ENCODE measurements at regions not wholly inside any gene's neighbourhood (a gene's known extent, or its start where the extent isn't known, plus 50 kb on each side); places are given as distances from the start of the nearest gene placed in this dataset.
"Not testable (repeated sequence)": the region's sequence is repeated elsewhere in the genome, so short reads cannot be mapped to it uniquely, and the experiment has no call there.

GRCh38 chr2:126050991-126051736 lies 604.8 kb upstream of the GYPC start:
- ATAC-seq (ENCODE audit: low read depth), result no peak
- no peak for DNase-seq
- Mint-ChIP-seq H3K4me3 (no peak overlapping the region), H3K36me3 (no peaks in the 10 kb centered on the region), H3K4me1 (no peaks in the 10 kb centered on the region), H3K9me3 (peaks cover 9% of the 10 kb centered on the region), H3K27me3 (no peaks in the 10 kb centered on the region), H3K27ac (no peak overlapping the region)
- POLR2A ChIA-PET, result no interaction called here

- H3K27me3 Mint-ChIP-seq; ATAC-seq (ENCODE audit: low read depth); H3K4me3 Mint-ChIP-seq; H3K4me1 Mint-ChIP-seq; H3K36me3 Mint-ChIP-seq; DNase-seq; POLR2A ChIA-PET; H3K27ac Mint-ChIP-seq; H3K9me3 Mint-ChIP-seq: not testable (repeated sequence)
These were observed 604.2 kb upstream of the GYPC start for GRCh38 chr2:126051737-126052240.

- no peak overlapping the region for H3K27ac Mint-ChIP-seq
- no peak overlapping the region for H3K4me3 Mint-ChIP-seq
- no peaks in the 10 kb centered on the region for H3K36me3 Mint-ChIP-seq
- no peak for DNase-seq
- H3K27me3 Mint-ChIP-seq, result no peaks in the 10 kb centered on the region
- POLR2A ChIA-PET, result no interaction called here
- no peaks in the 10 kb centered on the region for H3K4me1 Mint-ChIP-seq
- no peak for ATAC-seq (ENCODE audit: low read depth)
- H3K9me3 Mint-ChIP-seq, result peaks cover 11% of the 10 kb centered on the region
These were observed 596.6 kb upstream of the GYPC start for GRCh38 chr2:126059379-126059778.

- H3K4me1 Mint-ChIP-seq, result no peaks in the 10 kb centered on the region
- no peak overlapping the region for H3K4me3 Mint-ChIP-seq
- H3K27me3 Mint-ChIP-seq, result no peaks in the 10 kb centered on the region
- ATAC-seq (ENCODE audit: low read depth), result no peak
- H3K9me3 Mint-ChIP-seq, result no peaks in the 10 kb centered on the region
- POLR2A ChIA-PET, result no interaction called here
- H3K27ac Mint-ChIP-seq, result no peak overlapping the region
- no peak for DNase-seq
- no peaks in the 10 kb centered on the region for H3K36me3 Mint-ChIP-seq
These were observed 570.8 kb upstream of the GYPC start for GRCh38 chr2:126085011-126085795.

GRCh38 chr2:126100962-126101361 lies 555.0 kb upstream of the GYPC start:
- DNase-seq (no peak), ATAC-seq (ENCODE audit: low read depth) (no peak)
- H3K9me3 Mint-ChIP-seq, result peaks cover 5% of the 10 kb centered on the region
- H3K27ac Mint-ChIP-seq, result no peak overlapping the region
- no peaks in the 10 kb centered on the region for H3K36me3 Mint-ChIP-seq
- no peaks in the 10 kb centered on the region for H3K4me1 Mint-ChIP-seq
- H3K27me3 Mint-ChIP-seq, result no peaks in the 10 kb centered on the region
- POLR2A ChIA-PET, result no interaction called here
- no peak overlapping the region for H3K4me3 Mint-ChIP-seq

- Mint-ChIP-seq H3K9me3 (peaks cover 1% of the 10 kb centered on the region), H3K36me3 (no peaks in the 10 kb centered on the region), H3K27me3 (no peaks in the 10 kb centered on the region), H3K4me1 (no peaks in the 10 kb centered on the region), H3K27ac (no peak overlapping the region), H3K4me3 (no peak overlapping the region)
- DNase-seq (no peak), ATAC-seq (ENCODE audit: low read depth) (no peak)
- POLR2A ChIA-PET, result no interaction called here
These were observed 550.0 kb upstream of the GYPC start for GRCh38 chr2:126106006-126106405.

GRCh38 chr2:126107883-126108282 lies 548.1 kb upstream of the GYPC start:
- Mint-ChIP-seq H3K27ac (no peak overlapping the region), H3K4me3 (no peak overlapping the region), H3K36me3 (no peaks in the 10 kb centered on the region), H3K4me1 (no peaks in the 10 kb centered on the region), H3K27me3 (no peaks in the 10 kb centered on the region), H3K9me3 (peaks cover 1% of the 10 kb centered on the region)
- POLR2A ChIA-PET, result no interaction called here
- DNase-seq (no peak), ATAC-seq (ENCODE audit: low read depth) (no peak)

GRCh38 chr2:126115975-126116374 lies 540.0 kb upstream of the GYPC start:
- Mint-ChIP-seq H3K4me3 (no peak overlapping the region), H3K27ac (no peak overlapping the region), H3K27me3 (no peaks in the 10 kb centered on the region), H3K36me3 (no peaks in the 10 kb centered on the region), H3K9me3 (no peaks in the 10 kb centered on the region), H3K4me1 (no peaks in the 10 kb centered on the region)
- DNase-seq (no peak), ATAC-seq (ENCODE audit: low read depth) (no peak)
- POLR2A ChIA-PET, result no interaction called here

GRCh38 chr2:126117886-126118285 lies 538.1 kb upstream of the GYPC start:
- H3K4me3 Mint-ChIP-seq, result no peak overlapping the region
- H3K27ac Mint-ChIP-seq, result no peak overlapping the region
- no peaks in the 10 kb centered on the region for H3K4me1 Mint-ChIP-seq
- ATAC-seq (ENCODE audit: low read depth) (no peak), DNase-seq (no peak)
- POLR2A ChIA-PET, result no interaction called here
- no peaks in the 10 kb centered on the region for H3K36me3 Mint-ChIP-seq
- H3K9me3 Mint-ChIP-seq, result no peaks in the 10 kb centered on the region
- no peaks in the 10 kb centered on the region for H3K27me3 Mint-ChIP-seq

- POLR2A ChIA-PET, result no interaction called here
- no peak for ATAC-seq (ENCODE audit: low read depth)
- Mint-ChIP-seq H3K27ac (no peak overlapping the region), H3K4me3 (no peak overlapping the region), H3K4me1 (no peaks in the 10 kb centered on the region), H3K36me3 (no peaks in the 10 kb centered on the region), H3K27me3 (no peaks in the 10 kb centered on the region), H3K9me3 (peaks cover 2% of the 10 kb centered on the region)
- DNase-seq, result no peak
These were observed 510.2 kb upstream of the GYPC start for GRCh38 chr2:126145752-126146151.

GRCh38 chr2:126154256-126154785 lies 501.6 kb upstream of the GYPC start:
- no peak overlapping the region for H3K4me3 Mint-ChIP-seq
- H3K9me3 Mint-ChIP-seq, result no peaks in the 10 kb centered on the region
- DNase-seq, result no peak
- no peaks in the 10 kb centered on the region for H3K36me3 Mint-ChIP-seq
- H3K27ac Mint-ChIP-seq, result no peak overlapping the region
- no peaks in the 10 kb centered on the region for H3K4me1 Mint-ChIP-seq
- POLR2A ChIA-PET, result no interaction called here
- no peak for ATAC-seq (ENCODE audit: low read depth)
- no peaks in the 10 kb centered on the region for H3K27me3 Mint-ChIP-seq

- H3K9me3 Mint-ChIP-seq; H3K4me3 Mint-ChIP-seq; H3K27me3 Mint-ChIP-seq; H3K27ac Mint-ChIP-seq; H3K36me3 Mint-ChIP-seq; POLR2A ChIA-PET; ATAC-seq (ENCODE audit: low read depth); DNase-seq; H3K4me1 Mint-ChIP-seq: not testable (repeated sequence)
These were observed 495.0 kb upstream of the GYPC start for GRCh38 chr2:126160950-126161349.

GRCh38 chr2:126172631-126173184 lies 483.2 kb upstream of the GYPC start:
- no peak for ATAC-seq (ENCODE audit: low read depth)
- Mint-ChIP-seq H3K27me3 (no peaks in the 10 kb centered on the region), H3K9me3 (no peaks in the 10 kb centered on the region), H3K4me1 (no peaks in the 10 kb centered on the region), H3K4me3 (no peak overlapping the region), H3K36me3 (no peaks in the 10 kb centered on the region), H3K27ac (no peak overlapping the region)
- POLR2A ChIA-PET, result no interaction called here
- no peak for DNase-seq

GRCh38 chr2:126175222-126175621 lies 480.7 kb upstream of the GYPC start:
- no peak overlapping the region for H3K27ac Mint-ChIP-seq
- DNase-seq, result no peak
- H3K27me3 Mint-ChIP-seq, result no peaks in the 10 kb centered on the region
- POLR2A ChIA-PET, result no interaction called here
- H3K4me3 Mint-ChIP-seq, result no peak overlapping the region
- no peaks in the 10 kb centered on the region for H3K9me3 Mint-ChIP-seq
- no peaks in the 10 kb centered on the region for H3K4me1 Mint-ChIP-seq
- no peak for ATAC-seq (ENCODE audit: low read depth)
- no peaks in the 10 kb centered on the region for H3K36me3 Mint-ChIP-seq

All from activated naive CD8-positive, alpha-beta T cell treated with anti-CD3 and anti-CD28 coated beads, Interleukin-2, amount 10 ng/mL, durations not matched to agents 7 days and 5 days (primary cell).